Globus pallidus (tissue), 1 donor: ENCODE measurements at regions not wholly inside any gene's neighbourhood (a gene's known extent, or its start where the extent isn't known, plus 50 kb on each side); places are given as distances from the start of the nearest gene placed in this dataset.
"Not testable (repeated sequence)": the region's sequence is repeated elsewhere in the genome, so short reads cannot be mapped to it uniquely, and the experiment has no call there.

Experiments used
- DNase-seq: peaks from one replicate; pipeline ENCODE4 v3.0.0-alpha.2; 2015; ENCODE audit warnings: low spot score

GRCh38 chr4:124105212-124105611 is 607.3 kb downstream of the ANKRD50 start:
- DNase-seq = no peak

GRCh38 chr4:124111411-124111810 is 601.1 kb downstream of the ANKRD50 start:
- no peak for DNase-seq

- peak; percentile 21 for DNase-seq
Observed at GRCh38 chr4:124111922-124112321, 600.6 kb downstream of the ANKRD50 start.

GRCh38 chr4:124118061-124118460 is 594.5 kb downstream of the ANKRD50 start:
- DNase-seq = no peak

- no peak for DNase-seq
Observed at GRCh38 chr4:124121461-124121971, 591.0 kb downstream of the ANKRD50 start.

- DNase-seq = no peak
Observed at GRCh38 chr4:124123181-124123580, 589.4 kb downstream of the ANKRD50 start.

GRCh38 chr4:124123721-124124120 is 588.8 kb downstream of the ANKRD50 start:
- no peak for DNase-seq

- not testable (repeated sequence) for DNase-seq
Observed at GRCh38 chr4:124131324-124131723, 581.2 kb downstream of the ANKRD50 start.

GRCh38 chr4:124132161-124132560 is 580.4 kb downstream of the ANKRD50 start:
- no peak for DNase-seq

- DNase-seq = no peak
Observed at GRCh38 chr4:124133753-124134152, 578.8 kb downstream of the ANKRD50 start.

GRCh38 chr4:124135409-124135813 is 577.1 kb downstream of the ANKRD50 start:
- DNase-seq = no peak

- no peak for DNase-seq
Observed at GRCh38 chr4:124139044-124139443, 573.5 kb downstream of the ANKRD50 start.

GRCh38 chr4:124143632-124144031 is 568.9 kb downstream of the ANKRD50 start:
- DNase-seq = no peak

- DNase-seq = peak; percentile 5
Observed at GRCh38 chr4:124144238-124144654, 568.3 kb downstream of the ANKRD50 start.

- DNase-seq = no peak
Observed at GRCh38 chr4:124146068-124146467, 566.5 kb downstream of the ANKRD50 start.

GRCh38 chr4:124151031-124151430 is 561.5 kb downstream of the ANKRD50 start:
- no peak for DNase-seq

- DNase-seq = no peak
Observed at GRCh38 chr4:124152132-124152531, 560.4 kb downstream of the ANKRD50 start.

- no peak for DNase-seq
Observed at GRCh38 chr4:124155239-124155638, 557.3 kb downstream of the ANKRD50 start.

GRCh38 chr4:124157396-124158083 is 555.0 kb downstream of the ANKRD50 start:
- no peak for DNase-seq

GRCh38 chr4:124163401-124163800 is 549.1 kb downstream of the ANKRD50 start:
- DNase-seq = no peak

GRCh38 chr4:124167602-124168001 is 544.9 kb downstream of the ANKRD50 start:
- DNase-seq = no peak

- not testable (repeated sequence) for DNase-seq
Observed at GRCh38 chr4:124169524-124169923, 543.0 kb downstream of the ANKRD50 start.

GRCh38 chr4:124173912-124174311 is 538.6 kb downstream of the ANKRD50 start:
- no peak for DNase-seq
